RWPE1 (cell line): ENCODE measurements at regions not wholly inside any gene's neighbourhood (a gene's known extent, or its start where the extent isn't known, plus 50 kb on each side); places are given as distances from the start of the nearest gene placed in this dataset.

Experiments
- CTCF ChIA-PET: fragments of 350-600 bp; sonication (Branson Sonifier 250); formaldehyde crosslinking; extraction: SDS; loops from one replicate; lab custom pipeline; 2021; lab: Yijun Ruan, JAX
- POLR2A ChIA-PET: fragments of 400-600 bp; formaldehyde crosslinking; extraction: SDS; loops from one replicate; lab custom pipeline; 2020; ENCODE audit warnings: antibody characterized with exemption; ENCODE audit not compliant: low non-redundant PET; lab: Yijun Ruan, JAX
- DNase-seq: peaks from one replicate; pipeline ENCODE4 v3.0.0; 2012; ENCODE audit warnings: low spot score
- H3K27ac ChIP-seq: fragments of 450-650 bp; 2 replicates; pipeline ENCODE4 v1.5.1; 2017
- CTCF ChIP-seq: fragments of 450-650 bp; conservative IDR thresholded peaks from 2 replicates; pipeline ENCODE4 v1.5.1; 2017; ENCODE audit warnings: low read depth, mild to moderate bottlenecking

- no peak for TF ChIP-seq CTCF
- no peak for DNase-seq
- no peak overlapping the region for H3K27ac ChIP-seq
- CTCF ChIA-PET = interaction anchor here (0.6 kb wide), 1 partner anchor 909 kb away, joined by 3 read pairs; no protein-coding TSS in a partner anchor
- POLR2A ChIA-PET = interaction anchor here (0.6 kb wide), 1 partner anchor 108 kb away, joined by 3 read pairs; no protein-coding TSS in a partner anchor
Measured at GRCh38 chr13:31051999-31052398, 109.7 kb downstream of the HSPH1 start.

GRCh38 chr13:31050486-31051400 is 111.0 kb downstream of the HSPH1 start:
- no peak overlapping the region for H3K27ac ChIP-seq
- POLR2A ChIA-PET = no interaction called here

GRCh38 chr13:31049833-31050232 is 111.9 kb downstream of the HSPH1 start:
- CTCF ChIA-PET = no interaction called here
- H3K27ac ChIP-seq = no peak overlapping the region
- POLR2A ChIA-PET = no interaction called here
- TF ChIP-seq CTCF = no peak
- no peak for DNase-seq

More at GRCh38 chr13:31050486-31051400, 111.0 kb downstream of the HSPH1 start:
- TF ChIP-seq CTCF = no peak
- DNase-seq = no peak
- CTCF ChIA-PET = interaction anchor here (0.6 kb wide), 3 partner anchors 132 to 318 kb away, joined by 3 to 5 read pairs (median 3); no protein-coding TSS in a partner anchor

- POLR2A ChIA-PET = interaction anchor here (0.7 kb wide), 1 partner anchor 108 kb away, joined by 3 read pairs; no protein-coding TSS in a partner anchor
- H3K27ac ChIP-seq = no peak overlapping the region
- no peak for DNase-seq
- no peak for TF ChIP-seq CTCF
- CTCF ChIA-PET = no interaction called here
Measured at GRCh38 chr13:31049083-31049482, 112.6 kb downstream of the HSPH1 start.

GRCh38 chr13:31048521-31048920 is 113.2 kb downstream of the HSPH1 start:
- no peak overlapping the region for H3K27ac ChIP-seq
- TF ChIP-seq CTCF = no peak
- CTCF ChIA-PET = no interaction called here
- POLR2A ChIA-PET = interaction anchor here (0.7 kb wide), 1 partner anchor 109 kb away, joined by 3 read pairs; no protein-coding TSS in a partner anchor
- DNase-seq = no peak

GRCh38 chr13:31046711-31047279 is 114.3 kb downstream of the TEX26 start:
- DNase-seq = no peak
- CTCF ChIA-PET = interaction anchor here (0.6 kb wide), 1 partner anchor 10 kb away, joined by 4 read pairs; no protein-coding TSS in a partner anchor
- TF ChIP-seq CTCF = no peak
- POLR2A ChIA-PET = no interaction called here
- peak overlapping the region; percentile 85 for H3K27ac ChIP-seq
